H1 (cell line): ENCODE measurements at regions not wholly inside any gene's neighbourhood (a gene's known extent, or its start where the extent isn't known, plus 50 kb on each side); places are given as distances from the start of the nearest gene placed in this dataset.

Experiments
- CTCF ChIA-PET: fragments of 300-600 bp; sonication (Branson Sonifier 250); formaldehyde crosslinking; loops from one replicate; lab custom pipeline; 2021; ENCODE audit not compliant: partially characterized antibody; lab: Charles Lee
- POLR2A ChIA-PET: fragments of 300-600 bp; sonication (Branson Sonifier 250); formaldehyde crosslinking; loops from one replicate; lab custom pipeline; 2021; ENCODE audit warnings: inconsistent platforms; ENCODE audit not compliant: partially characterized antibody; lab: Charles Lee
- DNase-seq, 2 experiments: peaks; one replicate each; pipeline versions ENCODE4 v3.0.0 to v3.0.0-alpha.2; 2010 to 2022; ENCODE audit warnings: low spot score in 2 of 2, low read depth in 1 of 2, mixed read lengths in 1 of 2
- FAIRE-seq: peaks from 2 replicates; lab custom pipeline; 2011; peaks lifted over from hg19 to GRCh38; lab: Jason Lieb, UNC
- H2AFZ ChIP-seq: 2 replicates; pipeline ENCODE4 v1.8.1; 2012; ENCODE audit warnings: low read length, inconsistent platforms
- H2AK5ac ChIP-seq: 2 replicates; pipeline ENCODE4 v1.6.1; 2013; ENCODE audit warnings: low read depth, low read length
- H2BK120ac ChIP-seq: replicated peaks from 2 replicates; pipeline ENCODE3; 2013; ENCODE audit warnings: low read depth, low read length, inconsistent platforms
- H2BK12ac ChIP-seq: 2 replicates; pipeline ENCODE4 v1.6.1; 2013; ENCODE audit warnings: low read depth, low read length
- H2BK15ac ChIP-seq: 2 replicates; pipeline ENCODE4 v1.6.1; 2013; ENCODE audit warnings: low read length
- H2BK20ac ChIP-seq: 2 replicates; pipeline ENCODE4 v1.6.1; 2013; ENCODE audit warnings: low read length
- H2BK5ac ChIP-seq: 2 replicates; pipeline ENCODE4 v1.6.1; 2013; ENCODE audit warnings: low read depth, low read length
- H3K14ac ChIP-seq: 2 replicates; pipeline ENCODE4 v1.6.1; 2013; ENCODE audit warnings: inconsistent platforms; ENCODE audit not compliant: insufficient read length
- H3K18ac ChIP-seq: 2 replicates; pipeline ENCODE4 v1.6.1; 2013; ENCODE audit warnings: low read length; ENCODE audit errors: extremely low read depth
- H3K23ac ChIP-seq: 2 replicates; pipeline ENCODE4 v1.6.1; 2013; ENCODE audit warnings: inconsistent platforms; ENCODE audit not compliant: insufficient read length
- H3K23me2 ChIP-seq: 2 replicates; pipeline ENCODE4 v1.6.1; 2013; ENCODE audit warnings: low read depth, low read length
- H3K27ac ChIP-seq: 2 replicates; pipeline ENCODE4 v1.6.1; 2011; ENCODE audit warnings: low read depth, low read length, inconsistent platforms
- H3K27me3 ChIP-seq, 4 experiments: replicated peaks in 1 of 4; 1 replicate in 1 of 4; 2 replicates in 3 of 4; pipeline versions ENCODE4 v1.6.1 to v1.8.1; 2011 to 2013; ENCODE audit warnings: low read length in 3 of 4, mild to moderate bottlenecking in 3 of 4, inconsistent platforms in 2 of 4, mixed read lengths in 2 of 4, moderate library complexity in 1 of 4; ENCODE audit not compliant: control insufficient read depth in 3 of 4, insufficient read depth in 3 of 4; ENCODE audit errors: extremely low read depth in 1 of 4
- H3K36me3 ChIP-seq, 4 experiments: 2 replicates each; pipeline versions ENCODE4 v1.6.1 to v1.8.1; 2011 to 2013; ENCODE audit warnings: mild to moderate bottlenecking in 4 of 4, low read length in 3 of 4, moderate library complexity in 2 of 4, control low read depth in 1 of 4, inconsistent platforms in 1 of 4; ENCODE audit not compliant: insufficient read depth in 4 of 4, control insufficient read depth in 2 of 4
- H3K4ac ChIP-seq: replicated peaks from 2 replicates; pipeline ENCODE3; 2013; ENCODE audit warnings: low read length, low read depth, mixed read lengths, inconsistent platforms; ENCODE audit not compliant: insufficient read length
- H3K4me1 ChIP-seq, 4 experiments: replicated peaks in 1 of 4; 1 replicate in 1 of 4; 2 replicates in 3 of 4; pipeline versions ENCODE4 v1.6.1 to v1.8.1; 2011 to 2013; ENCODE audit warnings: low read length in 3 of 4, inconsistent platforms in 2 of 4, mixed read lengths in 1 of 4; ENCODE audit not compliant: insufficient read depth in 4 of 4, control insufficient read depth in 3 of 4
- H3K4me2 ChIP-seq, 2 experiments: 2 replicates each; pipeline versions ENCODE4 v1.6.1 to v1.8.1; 2011 to 2013; ENCODE audit warnings: low read depth in 2 of 2, low read length in 2 of 2, control low read depth in 1 of 2, inconsistent platforms in 1 of 2, mild to moderate bottlenecking in 1 of 2; ENCODE audit not compliant: insufficient read depth in 1 of 2
- H3K4me3 ChIP-seq, 4 experiments: fragments of 200-600, 300-600 bp in 1 of 4; sonication (generic), shearing (Covaris generic), sonication (Bioruptor Twin) in 1 of 4; 2 replicates each; pipeline versions ENCODE4 v1.5.1 to v1.8.1; 2011 to 2016; ENCODE audit warnings: low read length in 4 of 4, low read depth in 3 of 4, control low read depth in 2 of 4, inconsistent platforms in 2 of 4, mild to moderate bottlenecking in 2 of 4, mixed read lengths in 1 of 4, moderate library complexity in 1 of 4; ENCODE audit not compliant: insufficient read depth in 2 of 4; ENCODE audit errors: extremely low read depth in 1 of 4
- H3K56ac ChIP-seq: replicated peaks from 2 replicates; pipeline ENCODE3; 2013; ENCODE audit warnings: low read depth, mild to moderate bottlenecking, mixed read lengths, low read length, inconsistent platforms; ENCODE audit not compliant: insufficient read length
- H3K79me1 ChIP-seq: 2 replicates; pipeline ENCODE4 v1.6.1; 2013; ENCODE audit warnings: low read depth, low read length, control low read depth
- H3K79me2 ChIP-seq, 2 experiments: 2 replicates each; pipeline versions ENCODE4 v1.6.1 to v1.8.1; 2012 to 2013; ENCODE audit warnings: low read length in 2 of 2, mild to moderate bottlenecking in 2 of 2, inconsistent platforms in 1 of 2; ENCODE audit not compliant: insufficient read depth in 2 of 2, control insufficient read depth in 1 of 2
- H3K9ac ChIP-seq, 4 experiments: replicated peaks in 1 of 4; 1 replicate in 1 of 4; 2 replicates in 3 of 4; pipeline versions ENCODE4 v1.6.1 to v1.8.1; 2011 to 2013; ENCODE audit warnings: low read depth in 3 of 4, low read length in 3 of 4, control low read depth in 2 of 4, mild to moderate bottlenecking in 2 of 4, moderate library complexity in 2 of 4, inconsistent platforms in 1 of 4; ENCODE audit errors: extremely low read depth in 1 of 4
- H3K9me3 ChIP-seq, 2 experiments: 2 replicates each; pipeline versions ENCODE4 v1.6.1 to v1.8.1; 2012 to 2013; ENCODE audit warnings: mild to moderate bottlenecking in 2 of 2, moderate library complexity in 2 of 2, control low read depth in 1 of 2, inconsistent platforms in 1 of 2, low read depth in 1 of 2, low read length in 1 of 2, mixed read lengths in 1 of 2; ENCODE audit not compliant: insufficient read depth in 2 of 2
- H4K20me1 ChIP-seq, 2 experiments: replicated peaks in 1 of 2; 2 replicates each; pipeline versions ENCODE3 to v1.8.1; 2011 to 2013; ENCODE audit warnings: inconsistent platforms in 2 of 2, low read length in 2 of 2, mild to moderate bottlenecking in 1 of 2; ENCODE audit not compliant: insufficient read depth in 2 of 2, control insufficient read depth in 1 of 2
- H4K5ac ChIP-seq: 2 replicates; pipeline ENCODE4 v1.6.1; 2013; ENCODE audit warnings: low read length, low read depth, mixed read lengths, inconsistent platforms; ENCODE audit not compliant: insufficient read length
- H4K8ac ChIP-seq: 2 replicates; pipeline ENCODE4 v1.8.0; 2013; ENCODE audit warnings: mild to moderate bottlenecking, moderate library complexity, low read length, inconsistent platforms; ENCODE audit not compliant: insufficient read depth; ENCODE audit errors: extremely low read depth
- H4K91ac ChIP-seq: replicated peaks from 2 replicates; pipeline ENCODE3; 2013; ENCODE audit warnings: low read length, mixed read lengths, inconsistent platforms; ENCODE audit not compliant: insufficient read length
- ASH2L ChIP-seq: fragments of 200-600, 300-600 bp; sonication (generic); IDR thresholded peaks from one replicate; pipeline ENCODE4 v1.7.1; 2017; ENCODE audit warnings: low read length
- CREB1 ChIP-seq: IDR thresholded peaks from 2 replicates; pipeline ENCODE4 v1.6.1; 2012; ENCODE audit warnings: inconsistent platforms
- CTBP2 ChIP-seq: IDR thresholded peaks from 2 replicates; pipeline ENCODE4 v1.7.0; 2011; ENCODE audit warnings: borderline replicate concordance, mild to moderate bottlenecking, moderate library complexity, mixed read lengths, low read length; ENCODE audit not compliant: insufficient read depth, insufficient read length
- FOSL1 ChIP-seq: IDR thresholded peaks from 2 replicates; pipeline ENCODE4 v1.6.1; 2011; ENCODE audit warnings: mild to moderate bottlenecking, low read depth, low read length, moderate library complexity; ENCODE audit not compliant: insufficient read depth
- HDAC2 ChIP-seq, 2 experiments: fragments of 300-600 bp in 1 of 2; sonication (generic) in 1 of 2; IDR thresholded peaks; 2 replicates each; pipeline ENCODE4 v1.6.1; 2011 to 2012; ENCODE audit warnings: low read depth in 2 of 2, low read length in 2 of 2, mild to moderate bottlenecking in 2 of 2, moderate library complexity in 2 of 2, borderline replicate concordance in 1 of 2, inconsistent platforms in 1 of 2
- JUN ChIP-seq: IDR thresholded peaks from 2 replicates; pipeline ENCODE4 v1.6.1; 2011; ENCODE audit warnings: low read depth, mild to moderate bottlenecking, improper control_type of control experiment, low read length
- POU5F1 ChIP-seq: IDR thresholded peaks from 2 replicates; pipeline ENCODE4 v1.6.1; 2011; ENCODE audit warnings: low read depth, mild to moderate bottlenecking, low read length, moderate library complexity
- SAP30 ChIP-seq: fragments of 300-600 bp; sonication (generic); IDR thresholded peaks from 2 replicates; pipeline ENCODE4 v1.7.1; 2012; ENCODE audit warnings: low read length, moderate library complexity, mild to moderate bottlenecking, inconsistent platforms; ENCODE audit not compliant: insufficient read depth, insufficient replicate concordance
- SIX5 ChIP-seq: IDR thresholded peaks from 2 replicates; pipeline ENCODE4 v1.6.1; 2011; ENCODE audit warnings: mild to moderate bottlenecking, low read depth, low read length
- TEAD4 ChIP-seq: IDR thresholded peaks from 2 replicates; pipeline ENCODE4 v1.6.1; 2012; ENCODE audit warnings: low read depth, low read length, inconsistent platforms, mixed read lengths
- WGBS, 2 experiments: shearing (Covaris generic) in 1 of 2; methylation state at CpG; one replicate each; pipeline versions ENCODE4 v1.1.6 to v1.1.7; 2013 to 2015; ENCODE audit warnings: low lambda C conversion rate in 2 of 2, mixed read lengths in 2 of 2, inconsistent platforms in 1 of 2, low coverage in 1 of 2, missing lambda C conversion rate in 1 of 2; ENCODE audit not compliant: insufficient replicate concordance in 2 of 2, insufficient coverage in 1 of 2, insufficient read length in 1 of 2; ENCODE audit errors: extremely low coverage in 1 of 2, missing lambda C conversion rate in 1 of 2; 5-methylcytosine and 5-hydroxymethylcytosine counted together

DNA sequence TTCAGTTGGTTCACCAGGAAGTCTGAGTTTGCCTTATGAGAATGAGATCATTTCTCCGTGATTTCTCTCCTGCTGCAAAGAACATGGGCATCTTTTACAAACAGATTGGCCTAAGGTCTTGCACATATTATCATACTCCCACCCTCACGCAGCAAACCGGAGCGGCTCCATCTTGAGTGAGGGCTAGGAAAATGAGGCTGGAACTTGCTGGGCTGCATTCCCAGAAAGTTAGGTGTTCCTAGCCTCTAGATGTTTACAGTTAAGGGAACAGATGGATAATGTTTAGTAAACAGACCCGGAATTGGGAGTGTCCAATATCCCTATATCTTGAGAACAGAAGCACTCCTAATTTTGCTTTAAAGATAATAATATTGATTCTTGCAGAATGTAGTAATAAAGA, 247.9 kb upstream of the VCX3A start:
- no peak overlapping the region for H2AFZ ChIP-seq
- ChIA-PET CTCF (no interaction called here), POLR2A (no interaction called here)
- no peak overlapping the region for H3K27ac ChIP-seq
- H3K79me2 ChIP-seq = no peaks in the 10 kb centered on the region
- H4K20me1 ChIP-seq = no peaks in the 10 kb centered on the region
- FAIRE-seq (no peak), DNase-seq (no peak)
- H3K36me3 ChIP-seq = no peaks in the 10 kb centered on the region
- no peak overlapping the region for H3K4me3 ChIP-seq
- no peaks in the 10 kb centered on the region for H3K9me3 ChIP-seq
- H4K91ac ChIP-seq = no peak overlapping the region
- no peaks in the 10 kb centered on the region for H3K79me1 ChIP-seq
- H2BK15ac ChIP-seq = no peak overlapping the region
- H2BK12ac ChIP-seq = no peak overlapping the region
- no peak overlapping the region for H3K9ac ChIP-seq
- H4K5ac ChIP-seq = no peak overlapping the region
- no peak overlapping the region for H3K4ac ChIP-seq
- no peak overlapping the region for H2BK20ac ChIP-seq
- no peaks in the 10 kb centered on the region for H3K23me2 ChIP-seq
- no peak overlapping the region for H3K23ac ChIP-seq
- WGBS, 2 experiments = 93% methylated on average over 5 of the region's 5 CpGs; no CpG with 5 or more reads in 1 of the 2 experiments
- no peaks in the 10 kb centered on the region for H3K27me3 ChIP-seq
- H3K56ac ChIP-seq = no peak overlapping the region
- H2BK120ac ChIP-seq = no peak overlapping the region
- H3K4me1 ChIP-seq = peaks cover 0 to 8% (median 4%) of the 10 kb centered on the region in 4 experiments; a peak in 4 of 7 replicates
- no peak overlapping the region for H4K8ac ChIP-seq
- no peak overlapping the region for H2AK5ac ChIP-seq
- H3K18ac ChIP-seq = no peak overlapping the region
- no peak overlapping the region for H3K14ac ChIP-seq
- no peak overlapping the region for H3K4me2 ChIP-seq
- no peak overlapping the region for H2BK5ac ChIP-seq
- TF ChIP-seq CREB1 (no peak), TEAD4 (no peak), HDAC2 (IDR thresholded peaks at IDR 0.05; ENCODE audit: borderline replicate concordance in 1 of 2, low read depth in 2 of 2, low read length in 2 of 2) (no peak), POU5F1 (no peak), ASH2L (no peak), FOSL1 (no peak), CTBP2 (no peak), SAP30 (no peak), SIX5 (no peak), JUN (no peak)
